ENCODE measurements at regions not wholly inside any gene's neighbourhood (a gene's known extent, or its start where the extent isn't known, plus 50 kb on each side); places are given as distances from the start of the nearest gene placed in this dataset.

GRCh38 chr6:163648868-163649267, 234.3 kb downstream of the QKI start:
- TF ChIP-seq ELF4 (IDR thresholded peaks at IDR 0.05), result no peak
- TF ChIP-seq SP1 (IDR thresholded peaks at IDR 0.05), result no peak
- TF ChIP-seq TARDBP (IDR thresholded peaks at IDR 0.05), result no peak

Data from HEK293T (cell line).